Hepatocyte (in vitro differentiated cells): ENCODE measurements at regions not wholly inside any gene's neighbourhood (a gene's known extent, or its start where the extent isn't known, plus 50 kb on each side); places are given as distances from the start of the nearest gene placed in this dataset.

Source experiments
- DNase-seq: peaks from one replicate; pipeline ENCODE4 v3.0.0-alpha.2; 2016; ENCODE audit warnings: low spot score
- H2AFZ ChIP-seq: fragments of 200-600 bp; sonication (generic); 2 replicates; pipeline ENCODE4 v1.6.0; 2016; ENCODE audit warnings: antibody characterized with exemption, mild to moderate bottlenecking
- H3K27ac ChIP-seq: fragments of 200-600 bp; sonication (generic); 2 replicates; pipeline ENCODE4 v1.5.1; 2016; ENCODE audit warnings: mild to moderate bottlenecking
- H3K27me3 ChIP-seq: fragments of 200-600 bp; sonication (generic); 2 replicates; pipeline ENCODE4 v1.6.1; 2016
- H3K36me3 ChIP-seq: fragments of 200-600 bp; sonication (generic); replicated peaks from 2 replicates; pipeline ENCODE4 v1.5.1; 2016; ENCODE audit warnings: low read depth; ENCODE audit not compliant: insufficient read depth
- H3K4me1 ChIP-seq: fragments of 200-600 bp; sonication (generic); 2 replicates; pipeline ENCODE4 v1.5.1; 2016; ENCODE audit warnings: mild to moderate bottlenecking, moderate library complexity; ENCODE audit not compliant: insufficient read depth
- H3K4me2 ChIP-seq: fragments of 200-600 bp; sonication (generic); 2 replicates; pipeline ENCODE4 v1.6.0; 2016
- H3K4me3 ChIP-seq: fragments of 200-600 bp; sonication (generic); 2 replicates; pipeline ENCODE4 v1.5.1; 2016; ENCODE audit warnings: mild to moderate bottlenecking
- H3K79me2 ChIP-seq: fragments of 200-600 bp; sonication (generic); 2 replicates; pipeline ENCODE4 v1.6.0; 2017; ENCODE audit warnings: mild to moderate bottlenecking
- H3K9me2 ChIP-seq: fragments of 200-600 bp; sonication (generic); replicated peaks from 2 replicates; pipeline ENCODE4 v1.6.0; 2017; ENCODE audit warnings: mild to moderate bottlenecking; ENCODE audit not compliant: insufficient read depth
- H3K9me3 ChIP-seq: fragments of 200-600 bp; sonication (generic); 2 replicates; pipeline ENCODE4 v1.5.1; 2016; ENCODE audit warnings: low read depth, mild to moderate bottlenecking
- H4K20me1 ChIP-seq: fragments of 200-600 bp; sonication (generic); 2 replicates; pipeline ENCODE4 v1.6.0; 2016; ENCODE audit warnings: mild to moderate bottlenecking; ENCODE audit not compliant: insufficient read depth, poor library complexity, severe bottlenecking
- CTCF ChIP-seq: fragments of 200-600 bp; sonication (generic); IDR thresholded peaks from 2 replicates; pipeline ENCODE4 v1.5.1; 2016; ENCODE audit warnings: antibody characterized with exemption, mild to moderate bottlenecking; ENCODE audit not compliant: poor library complexity
- EZH2 ChIP-seq: fragments of 200-600 bp; sonication (generic); IDR thresholded peaks from 2 replicates; pipeline ENCODE4 v1.6.1; 2016; ENCODE audit warnings: antibody characterized with exemption, mild to moderate bottlenecking, borderline replicate concordance
- EZH2phosphoT487 ChIP-seq: fragments of 200-600 bp; sonication (generic); IDR thresholded peaks from one replicate; pipeline ENCODE4 v1.6.1; 2018; ENCODE audit warnings: antibody characterized with exemption, mild to moderate bottlenecking, low read depth, moderate library complexity; ENCODE audit not compliant: unreplicated experiment, severe bottlenecking
- WGBS: methylation state at CpG from one replicate; pipeline ENCODE4 v1.1.6; 2016; ENCODE audit warnings: low lambda C conversion rate; ENCODE audit errors: missing lambda C conversion rate; 5-methylcytosine and 5-hydroxymethylcytosine counted together

- DNase-seq, result peak; percentile 52
- Histone ChIP-seq H3K79me2 (no peaks in the 10 kb centered on the region), H3K9me3 (no peaks in the 10 kb centered on the region), H3K27ac (no peak overlapping the region), H3K27me3 (no peaks in the 10 kb centered on the region), H4K20me1 (no peaks in the 10 kb centered on the region), H3K36me3 (no peaks in the 10 kb centered on the region), H3K4me3 (no peak overlapping the region), H2AFZ (no peak overlapping the region), H3K9me2 (no peaks in the 10 kb centered on the region), H3K4me1 (peaks cover 15% of the 10 kb centered on the region), H3K4me2 (no peak overlapping the region)
- 39% methylated on average over 8 of the region's 8 CpGs for WGBS
- no peak for TF ChIP-seq EZH2phosphoT487
- TF ChIP-seq CTCF, result no peak
- no peak for TF ChIP-seq EZH2
These were observed 55.5 kb upstream of the MRPS22 start for GRCh38 chr3:139288266-139288821.

DNA sequence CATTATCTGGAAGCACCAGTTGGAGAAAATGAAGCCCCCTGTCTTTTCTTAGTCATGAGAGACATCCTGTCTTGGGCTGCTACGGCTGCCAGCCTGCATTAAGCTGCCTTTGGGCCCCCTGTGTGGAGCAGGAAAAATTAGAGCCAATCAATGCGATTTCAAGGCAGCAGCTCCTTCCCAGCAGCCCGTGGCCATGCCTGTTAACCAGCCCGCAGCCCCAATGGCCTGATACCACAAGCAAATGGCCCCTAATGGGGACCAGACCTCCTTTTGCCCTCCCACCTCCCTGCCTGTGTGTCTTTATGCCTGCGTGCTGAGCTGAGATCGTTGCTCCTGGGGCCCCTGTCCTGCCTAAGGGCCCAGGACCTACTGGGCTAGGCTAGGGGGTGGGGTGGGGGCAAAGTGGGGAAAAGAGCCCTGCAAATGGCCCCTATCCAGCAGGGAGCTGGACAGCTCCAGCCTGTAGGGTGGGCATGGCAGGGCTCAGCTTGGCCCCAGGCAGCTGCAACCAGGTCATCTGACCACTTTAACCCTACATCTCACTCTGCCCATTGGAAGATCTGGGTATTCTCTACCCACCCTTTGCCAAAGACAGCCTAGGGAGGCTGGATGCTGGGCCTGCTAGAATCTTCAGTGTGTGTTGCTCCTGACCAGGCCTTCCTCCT is 53.8 kb upstream of the MRPS22 start:
- no peak overlapping the region for H2AFZ ChIP-seq
- H3K79me2 ChIP-seq, result no peaks in the 10 kb centered on the region
- DNase-seq, result no peak
- no peaks in the 10 kb centered on the region for H3K9me2 ChIP-seq
- H3K4me2 ChIP-seq, result no peak overlapping the region
- no peak overlapping the region for H3K4me3 ChIP-seq
- no peak overlapping the region for H3K27ac ChIP-seq
- TF ChIP-seq EZH2, result no peak
- TF ChIP-seq CTCF, result no peak
- TF ChIP-seq EZH2phosphoT487, result no peak
- H4K20me1 ChIP-seq, result no peaks in the 10 kb centered on the region
- no peaks in the 10 kb centered on the region for H3K36me3 ChIP-seq
- no peaks in the 10 kb centered on the region for H3K9me3 ChIP-seq
- WGBS, result 79% methylated on average over 6 of the region's 6 CpGs
- H3K4me1 ChIP-seq, result peaks cover 16% of the 10 kb centered on the region
- no peaks in the 10 kb centered on the region for H3K27me3 ChIP-seq

- Histone ChIP-seq H4K20me1 (no peaks in the 10 kb centered on the region), H3K4me1 (peaks cover 16% of the 10 kb centered on the region), H3K79me2 (no peaks in the 10 kb centered on the region), H2AFZ (no peak overlapping the region), H3K27ac (no peak overlapping the region), H3K9me3 (no peaks in the 10 kb centered on the region), H3K4me3 (no peak overlapping the region), H3K27me3 (no peaks in the 10 kb centered on the region), H3K9me2 (no peaks in the 10 kb centered on the region), H3K4me2 (no peak overlapping the region), H3K36me3 (no peaks in the 10 kb centered on the region)
- no peak for DNase-seq
- TF ChIP-seq EZH2phosphoT487, result no peak
- no peak for TF ChIP-seq CTCF
- no peak for TF ChIP-seq EZH2
- 84% methylated on average over 4 of the region's 4 CpGs for WGBS
These were observed 52.4 kb upstream of the MRPS22 start for GRCh38 chr3:139291276-139292051.
